Nephron progenitor cell (in vitro differentiated cells): ENCODE measurements at regions not wholly inside any gene's neighbourhood (a gene's known extent, or its start where the extent isn't known, plus 50 kb on each side); places are given as distances from the start of the nearest gene placed in this dataset.

Experiments used
- DNase-seq: peaks from one replicate; pipeline ENCODE4 v3.0.0; 2021
- H3K27ac Mint-ChIP-seq: 2 replicates; pipeline ENCODE4 v1.8.0; 2021; ENCODE audit warnings: mild to moderate bottlenecking, moderate library complexity, mixed read lengths
- H3K27me3 Mint-ChIP-seq: 2 replicates; pipeline ENCODE4 v1.8.0; 2021; ENCODE audit warnings: mild to moderate bottlenecking, low read depth, mixed read lengths; ENCODE audit not compliant: poor library complexity
- H3K36me3 Mint-ChIP-seq: 2 replicates; pipeline ENCODE4 v1.8.0; 2021; ENCODE audit warnings: low read depth, mixed read lengths
- H3K4me1 Mint-ChIP-seq: 2 replicates; pipeline ENCODE4 v1.8.0; 2021; ENCODE audit warnings: mixed read lengths
- H3K4me3 Mint-ChIP-seq: 2 replicates; pipeline ENCODE4 v1.8.0; 2021; ENCODE audit warnings: mild to moderate bottlenecking, moderate library complexity, mixed read lengths
- H3K9me3 Mint-ChIP-seq: 2 replicates; pipeline ENCODE4 v1.8.0; 2021; ENCODE audit warnings: mild to moderate bottlenecking, moderate library complexity, mixed read lengths
- CTCF ChIP-seq: fragments of 200-600 bp; sonication (generic); IDR thresholded peaks from 2 replicates; pipeline ENCODE4 v1.5.0; 2021; ENCODE audit warnings: antibody characterized with exemption

- no peak for TF ChIP-seq CTCF
- H3K4me3 Mint-ChIP-seq: no peak overlapping the region
- peaks cover 11% of the 10 kb centered on the region for H3K9me3 Mint-ChIP-seq
- no peaks in the 10 kb centered on the region for H3K4me1 Mint-ChIP-seq
- no peaks in the 10 kb centered on the region for H3K27me3 Mint-ChIP-seq
- peaks cover 5% of the 10 kb centered on the region for H3K36me3 Mint-ChIP-seq
- no peak overlapping the region for H3K27ac Mint-ChIP-seq
- DNase-seq: no peak
Measured at GRCh38 chr4:126614356-126614855, 1018.4 kb upstream of the INTU start.

DNA sequence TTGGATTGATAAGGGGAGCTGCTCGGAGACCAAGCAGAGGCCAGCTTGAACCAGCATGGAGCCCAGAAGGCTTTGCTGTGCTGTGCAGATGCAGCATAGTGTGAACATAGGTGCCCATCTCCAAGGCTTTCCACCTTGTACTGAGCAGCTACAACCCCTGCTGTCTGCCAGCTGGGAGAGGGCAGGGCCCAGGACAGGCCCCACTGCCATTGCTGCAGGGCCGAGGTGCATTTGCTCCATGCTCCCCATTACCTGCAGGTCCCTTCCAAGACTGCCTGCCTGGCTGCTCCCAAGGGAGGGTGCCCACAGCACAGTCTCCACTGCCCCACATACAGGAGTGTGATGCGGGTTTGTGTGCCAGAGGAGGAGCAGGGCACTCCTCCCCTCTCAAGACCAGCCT, 1016.0 kb upstream of the INTU start:
- H3K4me3 Mint-ChIP-seq: no peak overlapping the region
- H3K4me1 Mint-ChIP-seq: no peaks in the 10 kb centered on the region
- DNase-seq: no peak
- no peaks in the 10 kb centered on the region for H3K27me3 Mint-ChIP-seq
- H3K36me3 Mint-ChIP-seq: peaks cover 5% of the 10 kb centered on the region
- no peak overlapping the region for H3K27ac Mint-ChIP-seq
- TF ChIP-seq CTCF: no peak
- H3K9me3 Mint-ChIP-seq: peaks cover 16% of the 10 kb centered on the region

DNA sequence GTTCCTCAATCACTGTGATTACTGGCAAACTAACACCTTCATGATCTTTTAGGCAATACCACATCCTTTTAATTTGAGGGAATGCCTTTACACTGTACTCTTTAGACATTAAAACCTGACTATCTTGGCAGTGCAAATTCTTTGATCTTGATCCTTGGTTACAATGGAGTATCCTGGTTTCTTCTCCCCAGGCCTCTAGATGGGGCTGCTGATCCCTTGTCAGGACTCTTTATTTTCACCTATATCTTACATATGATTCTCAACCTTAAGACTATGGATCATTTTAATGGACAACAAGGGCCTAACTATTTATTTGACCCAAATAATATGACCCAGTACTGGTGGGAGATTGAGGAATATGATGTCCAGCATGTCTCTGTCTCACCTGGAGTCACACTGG, 1005.5 kb upstream of the INTU start:
- H3K4me3 Mint-ChIP-seq: no peak overlapping the region
- DNase-seq: no peak
- TF ChIP-seq CTCF: peak; percentile 41
- H3K27ac Mint-ChIP-seq: no peak overlapping the region
- no peaks in the 10 kb centered on the region for H3K9me3 Mint-ChIP-seq
- H3K4me1 Mint-ChIP-seq: no peaks in the 10 kb centered on the region
- H3K27me3 Mint-ChIP-seq: peaks cover 3% of the 10 kb centered on the region
- no peaks in the 10 kb centered on the region for H3K36me3 Mint-ChIP-seq

- Mint-ChIP-seq H3K4me1 (no peaks in the 10 kb centered on the region), H3K27ac (no peak overlapping the region), H3K36me3 (no peaks in the 10 kb centered on the region), H3K27me3 (peaks cover 3% of the 10 kb centered on the region), H3K9me3 (no peaks in the 10 kb centered on the region), H3K4me3 (no peak overlapping the region)
- no peak for TF ChIP-seq CTCF
- DNase-seq: no peak
Measured at GRCh38 chr4:126628933-126629332, 1003.8 kb upstream of the INTU start.

- no peak for TF ChIP-seq CTCF
- H3K36me3 Mint-ChIP-seq: no peaks in the 10 kb centered on the region
- H3K4me1 Mint-ChIP-seq: no peaks in the 10 kb centered on the region
- H3K27me3 Mint-ChIP-seq: peaks cover 3% of the 10 kb centered on the region
- DNase-seq: no peak
- H3K27ac Mint-ChIP-seq: no peak overlapping the region
- no peaks in the 10 kb centered on the region for H3K9me3 Mint-ChIP-seq
- no peak overlapping the region for H3K4me3 Mint-ChIP-seq
Measured at GRCh38 chr4:126630230-126630629, 1002.5 kb upstream of the INTU start.

GRCh38 chr4:126633306-126633705, 999.5 kb upstream of the INTU start:
- no peaks in the 10 kb centered on the region for H3K4me1 Mint-ChIP-seq
- no peak overlapping the region for H3K4me3 Mint-ChIP-seq
- no peak for DNase-seq
- H3K27me3 Mint-ChIP-seq: peaks cover 3% of the 10 kb centered on the region
- H3K36me3 Mint-ChIP-seq: no peaks in the 10 kb centered on the region
- no peaks in the 10 kb centered on the region for H3K9me3 Mint-ChIP-seq
- no peak for TF ChIP-seq CTCF
- no peak overlapping the region for H3K27ac Mint-ChIP-seq
